Smooth muscle cell (in vitro differentiated cells): ENCODE measurements at regions not wholly inside any gene's neighbourhood (a gene's known extent, or its start where the extent isn't known, plus 50 kb on each side); places are given as distances from the start of the nearest gene placed in this dataset.

Source experiments
- DNase-seq: peaks from one replicate; lab custom pipeline; 2025; ENCODE audit not compliant: unreplicated experiment; lab: John Stamatoyannopoulos, UW
- H2AFZ ChIP-seq: fragments of 200-600 bp; sonication (generic); 2 replicates; pipeline ENCODE4 v1.6.0; 2016; ENCODE audit warnings: antibody characterized with exemption, low read depth, mild to moderate bottlenecking
- H3F3A ChIP-seq: fragments of 200-600 bp; sonication (generic); 2 replicates; pipeline ENCODE4 v1.6.0; 2017; ENCODE audit warnings: antibody characterized with exemption, low read depth
- H3K27ac ChIP-seq: fragments of 200-600 bp; sonication (generic); 2 replicates; pipeline ENCODE4 v1.5.1; 2016; ENCODE audit warnings: low read depth, mild to moderate bottlenecking
- H3K27me3 ChIP-seq: fragments of 200-600 bp; sonication (generic); 2 replicates; pipeline ENCODE4 v1.6.1; 2016; ENCODE audit warnings: low read depth, mild to moderate bottlenecking
- H3K36me3 ChIP-seq: fragments of 200-600 bp; sonication (generic); 2 replicates; pipeline ENCODE4 v1.5.1; 2016; ENCODE audit warnings: low read depth
- H3K4me1 ChIP-seq: fragments of 200-600 bp; sonication (generic); 2 replicates; pipeline ENCODE4 v1.5.1; 2016; ENCODE audit warnings: low read depth
- H3K4me2 ChIP-seq: fragments of 200-600 bp; sonication (generic); 2 replicates; pipeline ENCODE4 v1.6.0; 2016; ENCODE audit warnings: mild to moderate bottlenecking
- H3K4me3 ChIP-seq: fragments of 200-600 bp; sonication (generic); 2 replicates; pipeline ENCODE4 v1.5.1; 2016; ENCODE audit warnings: mild to moderate bottlenecking
- H3K79me2 ChIP-seq: fragments of 200-600 bp; sonication (generic); 2 replicates; pipeline ENCODE4 v1.6.0; 2016; ENCODE audit warnings: low read depth, mild to moderate bottlenecking
- H3K9ac ChIP-seq: fragments of 200-600 bp; sonication (generic); 2 replicates; pipeline ENCODE4 v1.6.0; 2016; ENCODE audit warnings: low read depth
- H3K9me3 ChIP-seq: fragments of 200-600 bp; sonication (generic); replicated peaks from 2 replicates; pipeline ENCODE4 v1.5.1; 2016; ENCODE audit warnings: low read depth
- H4K20me1 ChIP-seq: fragments of 200-600 bp; sonication (generic); 2 replicates; pipeline ENCODE4 v1.6.0; 2016; ENCODE audit warnings: low read depth
- WGBS: methylation state at CpG from one replicate; pipeline ENCODE4 v1.1.7; 2016; ENCODE audit warnings: low lambda C conversion rate; 5-methylcytosine and 5-hydroxymethylcytosine counted together
- TF ChIP-seq, protein P1 (sequence below): fragments of 200-600 bp; sonication (generic); IDR thresholded peaks from 2 replicates; pipeline ENCODE4 v1.5.1; 2017; ENCODE audit warnings: borderline replicate concordance, mild to moderate bottlenecking, antibody characterized with exemption; ENCODE audit not compliant: insufficient read depth, poor library complexity, severe bottlenecking

DNA sequence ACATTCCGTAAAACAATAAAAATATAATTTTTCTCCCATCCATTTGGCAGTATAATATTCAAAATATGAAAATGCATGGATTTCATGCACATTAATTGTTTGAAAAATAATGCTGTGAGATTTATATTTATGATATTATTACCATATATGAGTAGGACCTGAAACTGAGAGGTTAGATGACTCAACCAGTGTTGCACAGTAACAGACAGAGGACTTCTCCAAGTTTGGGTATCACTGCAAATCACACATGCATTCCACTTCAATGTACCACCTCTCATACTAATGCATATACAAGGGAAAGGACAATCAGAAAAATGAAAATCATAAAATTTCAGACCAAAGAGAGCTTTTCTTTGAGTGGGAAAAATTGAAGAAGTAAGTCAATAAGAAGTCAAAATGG is 269.5 kb downstream of the SOCS6 start:
- Histone ChIP-seq H3K27me3 (peaks cover 4% of the 10 kb centered on the region), H3K79me2 (no peaks in the 10 kb centered on the region), H3K9me3 (no peaks in the 10 kb centered on the region), H3K27ac (no peak overlapping the region), H3K9ac (no peak overlapping the region), H3K4me2 (no peak overlapping the region), H2AFZ (no peak overlapping the region), H3K36me3 (no peaks in the 10 kb centered on the region), H3F3A (no peaks in the 10 kb centered on the region), H3K4me1 (no peaks in the 10 kb centered on the region), H4K20me1 (no peaks in the 10 kb centered on the region), H3K4me3 (no peak overlapping the region)
- DNase-seq, result no peak
- TF ChIP-seq, protein P1, sequence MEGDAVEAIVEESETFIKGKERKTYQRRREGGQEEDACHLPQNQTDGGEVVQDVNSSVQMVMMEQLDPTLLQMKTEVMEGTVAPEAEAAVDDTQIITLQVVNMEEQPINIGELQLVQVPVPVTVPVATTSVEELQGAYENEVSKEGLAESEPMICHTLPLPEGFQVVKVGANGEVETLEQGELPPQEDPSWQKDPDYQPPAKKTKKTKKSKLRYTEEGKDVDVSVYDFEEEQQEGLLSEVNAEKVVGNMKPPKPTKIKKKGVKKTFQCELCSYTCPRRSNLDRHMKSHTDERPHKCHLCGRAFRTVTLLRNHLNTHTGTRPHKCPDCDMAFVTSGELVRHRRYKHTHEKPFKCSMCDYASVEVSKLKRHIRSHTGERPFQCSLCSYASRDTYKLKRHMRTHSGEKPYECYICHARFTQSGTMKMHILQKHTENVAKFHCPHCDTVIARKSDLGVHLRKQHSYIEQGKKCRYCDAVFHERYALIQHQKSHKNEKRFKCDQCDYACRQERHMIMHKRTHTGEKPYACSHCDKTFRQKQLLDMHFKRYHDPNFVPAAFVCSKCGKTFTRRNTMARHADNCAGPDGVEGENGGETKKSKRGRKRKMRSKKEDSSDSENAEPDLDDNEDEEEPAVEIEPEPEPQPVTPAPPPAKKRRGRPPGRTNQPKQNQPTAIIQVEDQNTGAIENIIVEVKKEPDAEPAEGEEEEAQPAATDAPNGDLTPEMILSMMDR, result no peak
- 83% methylated on average over 1 of the region's 1 CpG for WGBS

DNA sequence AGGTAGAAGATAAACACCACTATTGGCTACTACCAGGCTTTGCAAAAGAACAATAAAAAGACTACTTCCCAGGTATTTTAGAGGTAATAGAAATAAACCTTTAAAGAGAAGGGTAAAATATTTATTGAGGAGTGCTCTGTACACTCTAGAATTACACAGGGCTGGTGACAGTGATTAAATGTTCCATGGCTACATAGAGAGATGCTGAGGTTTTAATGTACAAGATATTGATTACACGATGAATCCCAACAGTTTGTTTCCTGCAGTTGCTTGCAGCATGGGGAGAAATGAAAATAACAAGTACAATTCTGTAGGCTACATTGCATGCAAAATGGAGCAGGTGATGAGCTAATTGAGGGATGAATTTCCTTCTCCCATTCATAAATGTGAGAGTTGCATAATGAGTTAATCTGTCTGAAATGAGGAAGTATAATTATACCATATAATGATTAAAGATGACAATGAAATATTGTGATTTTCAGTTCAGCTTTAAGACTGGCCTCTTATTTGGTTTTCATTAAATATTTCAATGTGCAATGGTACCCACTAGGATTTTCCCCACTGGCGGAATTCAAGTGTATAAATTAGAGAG is 266.1 kb downstream of the SOCS6 start:
- no peaks in the 10 kb centered on the region for H3K36me3 ChIP-seq
- TF ChIP-seq, protein P1, result no peak
- H3K4me1 ChIP-seq, result no peaks in the 10 kb centered on the region
- H3K9me3 ChIP-seq, result no peaks in the 10 kb centered on the region
- WGBS, result 74% methylated on average over 2 of the region's 2 CpGs
- no peak overlapping the region for H3K27ac ChIP-seq
- no peaks in the 10 kb centered on the region for H3K79me2 ChIP-seq
- DNase-seq, result no peak
- H3K4me3 ChIP-seq, result no peak overlapping the region
- H3F3A ChIP-seq, result no peaks in the 10 kb centered on the region
- no peaks in the 10 kb centered on the region for H4K20me1 ChIP-seq
- no peak overlapping the region for H3K9ac ChIP-seq
- H3K4me2 ChIP-seq, result no peak overlapping the region
- H3K27me3 ChIP-seq, result peaks cover 4% of the 10 kb centered on the region
- no peak overlapping the region for H2AFZ ChIP-seq

DNA sequence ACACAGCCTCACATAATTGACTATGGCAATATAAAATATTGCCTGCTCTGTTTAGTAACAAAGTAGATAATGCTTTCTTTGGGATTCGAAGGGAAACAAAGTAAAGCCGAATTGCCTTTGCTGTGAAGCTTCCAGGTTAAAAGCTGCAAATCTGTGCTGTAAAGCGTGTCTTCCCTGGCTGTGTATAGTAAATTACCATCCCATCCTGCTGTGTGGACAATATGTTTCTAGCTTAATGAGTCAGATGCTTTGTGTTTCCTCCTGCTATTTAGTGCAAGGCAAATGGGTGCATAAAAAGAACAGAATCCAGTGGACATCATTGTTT is 265.1 kb downstream of the SOCS6 start:
- no peak for DNase-seq
- TF ChIP-seq, protein P1, result no peak

DNA sequence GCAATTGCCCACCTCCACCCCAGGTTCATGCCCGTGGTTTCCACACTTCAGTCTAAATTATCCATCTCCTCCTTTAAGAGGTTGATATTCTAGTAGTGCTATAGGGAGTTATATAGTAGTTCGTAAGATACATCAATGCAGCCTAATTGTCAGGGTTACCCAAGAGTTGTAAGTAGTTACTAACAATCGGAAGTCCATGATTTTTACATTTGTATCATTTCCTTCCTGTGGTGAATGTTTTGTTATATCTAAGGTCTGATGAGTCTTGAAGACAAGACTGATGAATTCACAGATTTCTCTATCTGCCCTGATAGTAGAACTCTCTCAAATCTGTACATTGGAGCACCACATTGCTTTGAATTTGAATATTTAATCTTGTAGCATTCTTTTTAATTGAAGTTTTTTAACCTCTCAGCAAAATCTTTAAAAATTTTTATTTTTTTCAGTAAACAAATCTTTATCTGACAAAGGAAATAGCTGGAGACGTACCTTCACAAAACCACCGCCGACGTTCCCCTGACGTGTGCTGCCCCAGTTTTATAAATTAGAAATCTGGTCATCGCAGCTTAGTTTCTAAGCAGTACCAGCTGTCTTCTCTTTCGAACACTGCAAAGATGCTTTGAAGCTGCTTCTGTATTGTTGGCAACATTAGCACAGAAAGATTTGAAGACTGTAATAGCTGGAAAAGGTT is 264.5 kb downstream of the SOCS6 start:
- no peak overlapping the region for H3K4me3 ChIP-seq
- H3K9ac ChIP-seq, result no peak overlapping the region
- no peak for DNase-seq
- 87% methylated on average over 10 of the region's 10 CpGs for WGBS
- H3K4me1 ChIP-seq, result no peaks in the 10 kb centered on the region
- no peaks in the 10 kb centered on the region for H3F3A ChIP-seq
- H3K4me2 ChIP-seq, result no peak overlapping the region
- TF ChIP-seq, protein P1, result no peak
- H3K27ac ChIP-seq, result no peak overlapping the region
- H3K79me2 ChIP-seq, result no peaks in the 10 kb centered on the region
- no peaks in the 10 kb centered on the region for H4K20me1 ChIP-seq
- no peak overlapping the region for H2AFZ ChIP-seq
- H3K27me3 ChIP-seq, result peaks cover 4% of the 10 kb centered on the region
- no peaks in the 10 kb centered on the region for H3K36me3 ChIP-seq
- no peaks in the 10 kb centered on the region for H3K9me3 ChIP-seq

More for the DNA sequence above, 265.1 kb downstream of the SOCS6 start:
- no peaks in the 10 kb centered on the region for H3K4me1 ChIP-seq
- no peaks in the 10 kb centered on the region for H3K36me3 ChIP-seq
- no peak overlapping the region for H3K4me2 ChIP-seq
- H3K9me3 ChIP-seq, result no peaks in the 10 kb centered on the region
- 83% methylated on average over 3 of the region's 3 CpGs for WGBS
- no peak overlapping the region for H3K4me3 ChIP-seq
- H4K20me1 ChIP-seq, result no peaks in the 10 kb centered on the region
- no peak overlapping the region for H3K9ac ChIP-seq
- no peaks in the 10 kb centered on the region for H3F3A ChIP-seq
- no peak overlapping the region for H3K27ac ChIP-seq
- H3K27me3 ChIP-seq, result peaks cover 4% of the 10 kb centered on the region
- no peak overlapping the region for H2AFZ ChIP-seq
- H3K79me2 ChIP-seq, result no peaks in the 10 kb centered on the region
